Thyroid gland (tissue), 4 donors: ENCODE measurements at regions not wholly inside any gene's neighbourhood (a gene's known extent, or its start where the extent isn't known, plus 50 kb on each side); places are given as distances from the start of the nearest gene placed in this dataset.

Experiments
- POLR2A ChIP-seq, 2 donors: fragments of 450-650 bp; IDR thresholded peaks; one replicate each; pipeline ENCODE4 v1.6.1; 2017; ENCODE audit warnings: antibody characterized with exemption in 2 of 2, mild to moderate bottlenecking in 2 of 2, moderate library complexity in 1 of 2
- TF ChIP-seq, protein P1 (sequence below), 6 experiments: fragments of 200-600 bp in 3 of 6; fragments of 450-650 bp in 3 of 6; sonication (generic) in 3 of 6; IDR thresholded peaks; one replicate each; pipeline ENCODE4 v1.5.1; 2016 to 2019; ENCODE audit warnings: antibody characterized with exemption in 6 of 6, mild to moderate bottlenecking in 2 of 6, inconsistent platforms in 1 of 6, moderate library complexity in 1 of 6

GRCh38 chr6:86765211-86765610 is 172.1 kb upstream of the HTR1E start:
- TF ChIP-seq POLR2A (IDR thresholded peaks at IDR 0.05) = no peak
- TF ChIP-seq, protein P1, sequence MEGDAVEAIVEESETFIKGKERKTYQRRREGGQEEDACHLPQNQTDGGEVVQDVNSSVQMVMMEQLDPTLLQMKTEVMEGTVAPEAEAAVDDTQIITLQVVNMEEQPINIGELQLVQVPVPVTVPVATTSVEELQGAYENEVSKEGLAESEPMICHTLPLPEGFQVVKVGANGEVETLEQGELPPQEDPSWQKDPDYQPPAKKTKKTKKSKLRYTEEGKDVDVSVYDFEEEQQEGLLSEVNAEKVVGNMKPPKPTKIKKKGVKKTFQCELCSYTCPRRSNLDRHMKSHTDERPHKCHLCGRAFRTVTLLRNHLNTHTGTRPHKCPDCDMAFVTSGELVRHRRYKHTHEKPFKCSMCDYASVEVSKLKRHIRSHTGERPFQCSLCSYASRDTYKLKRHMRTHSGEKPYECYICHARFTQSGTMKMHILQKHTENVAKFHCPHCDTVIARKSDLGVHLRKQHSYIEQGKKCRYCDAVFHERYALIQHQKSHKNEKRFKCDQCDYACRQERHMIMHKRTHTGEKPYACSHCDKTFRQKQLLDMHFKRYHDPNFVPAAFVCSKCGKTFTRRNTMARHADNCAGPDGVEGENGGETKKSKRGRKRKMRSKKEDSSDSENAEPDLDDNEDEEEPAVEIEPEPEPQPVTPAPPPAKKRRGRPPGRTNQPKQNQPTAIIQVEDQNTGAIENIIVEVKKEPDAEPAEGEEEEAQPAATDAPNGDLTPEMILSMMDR (IDR thresholded peaks at IDR 0.05) = no peak
